HCT116 (cell line): ENCODE measurements at regions not wholly inside any gene's neighbourhood (a gene's known extent, or its start where the extent isn't known, plus 50 kb on each side); places are given as distances from the start of the nearest gene placed in this dataset.
"Not testable (repeated sequence)": the region's sequence is repeated elsewhere in the genome, so short reads cannot be mapped to it uniquely, and the experiment has no call there.

Experiments
- ATAC-seq: fragments of 200-7000 bp; cut with Tn5 transposase; 2 replicates; pipeline ENCODE4 v1.9.1; 2020; ENCODE audit warnings: mild to moderate bottlenecking, moderate library complexity
- BruUV-seq: library from RNA; stranded (reverse); fragments of 400-500 nt; replicated peaks from 2 replicates; lab custom pipeline; 2021; lab: Mats Ljungman, UMichigan
- CTCF ChIA-PET: fragments of 300-600 bp; sonication (Branson Sonifier 250); formaldehyde crosslinking; loops from one replicate; lab custom pipeline; 2021; ENCODE audit warnings: antibody characterized with exemption; lab: Charles Lee
- POLR2A ChIA-PET: fragments of 300-600, 350-600 bp; sonication (Branson Sonifier 250); formaldehyde crosslinking; loops from one replicate; lab custom pipeline; 2021; ENCODE audit warnings: antibody characterized with exemption; lab: Charles Lee
- RAD21 ChIA-PET, 2 experiments: fragments of 300-600 bp; sonication (Branson Sonifier 250); formaldehyde crosslinking; loops; one replicate each; lab custom pipeline; 2023; ENCODE audit warnings: low total read pairs in 2 of 2; ENCODE audit not compliant: uncharacterized antibody in 2 of 2, unreplicated experiment in 2 of 2, low non-redundant PET in 1 of 2; lab: Charles Lee
- DNase-seq: peaks from one replicate; pipeline ENCODE4 v3.0.0-alpha.2; 2010; ENCODE audit warnings: low read depth, low spot score
- H2AFZ ChIP-seq: fragments of 200-600 bp; shearing (Covaris generic), sonication (generic); 2 replicates; pipeline ENCODE4 v1.6.1; 2017; ENCODE audit warnings: low read depth, mixed run types, mixed read lengths, antibody characterized with exemption, low read length; ENCODE audit not compliant: poor library complexity, severe bottlenecking
- H3K27ac ChIP-seq: 2 replicates; pipeline ENCODE4 v1.5.1; 2012; ENCODE audit warnings: low read depth, low read length
- H3K27me3 ChIP-seq: fragments of 200-600 bp; sonication (generic); 2 replicates; pipeline ENCODE4 v1.6.1; 2016; ENCODE audit warnings: mixed run types, low read length, mixed read lengths; ENCODE audit not compliant: insufficient read depth
- H3K36me3 ChIP-seq, 2 experiments: fragments of 200-500 bp in 1 of 2; fragments of 200-600 bp in 1 of 2; sonication (Bioruptor generic) in 1 of 2; sonication (generic) in 1 of 2; 2 replicates each; pipeline versions ENCODE4 v1.5.1 to v1.6.1; 2014 to 2016; ENCODE audit warnings: low read length in 2 of 2, inconsistent platforms in 1 of 2, mixed read lengths in 1 of 2, mixed run types in 1 of 2; ENCODE audit not compliant: insufficient read depth in 2 of 2, control insufficient read depth in 1 of 2
- H3K4me1 ChIP-seq, 2 experiments: fragments of 200-600 bp in 1 of 2; sonication (generic) in 1 of 2; 2 replicates each; pipeline versions ENCODE4 v1.5.1 to v1.6.1; 2012 to 2017; ENCODE audit warnings: low read length in 2 of 2, inconsistent platforms in 1 of 2, mild to moderate bottlenecking in 1 of 2, mixed read lengths in 1 of 2, mixed run types in 1 of 2, moderate library complexity in 1 of 2; ENCODE audit not compliant: insufficient read depth in 2 of 2, control insufficient read depth in 1 of 2
- H3K4me2 ChIP-seq: fragments of 200-600 bp; sonication (generic); 2 replicates; pipeline ENCODE4 v1.6.1; 2017; ENCODE audit warnings: mixed run types, low read length, mixed read lengths
- H3K4me3 ChIP-seq, 2 experiments: fragments of 200-600 bp in 1 of 2; sonication (generic) in 1 of 2; replicated peaks in 1 of 2; 2 replicates each; pipeline ENCODE4 v1.5.1; 2011 to 2016; ENCODE audit warnings: low read length in 2 of 2, control low read depth in 1 of 2, low read depth in 1 of 2, mild to moderate bottlenecking in 1 of 2, mixed read lengths in 1 of 2, mixed run types in 1 of 2
- H3K79me2 ChIP-seq: fragments of 200-600 bp; sonication (generic); 2 replicates; pipeline ENCODE4 v1.6.1; 2017; ENCODE audit warnings: mild to moderate bottlenecking, mixed run types, low read length, moderate library complexity, mixed read lengths; ENCODE audit not compliant: insufficient read depth
- H3K9ac ChIP-seq: fragments of 200-600 bp; sonication (generic); 2 replicates; pipeline ENCODE4 v1.6.1; 2016; ENCODE audit warnings: low read length, mixed read lengths
- H3K9me2 ChIP-seq: fragments of 200-600 bp; sonication (generic), shearing (Covaris generic); 2 replicates; pipeline ENCODE4 v1.6.1; 2017; ENCODE audit warnings: mixed run types, mild to moderate bottlenecking, moderate library complexity; ENCODE audit not compliant: insufficient read depth
- H3K9me3 ChIP-seq, 2 experiments: fragments of 200-500 bp in 1 of 2; fragments of 200-600 bp in 1 of 2; sonication (Bioruptor generic) in 1 of 2; sonication (generic) in 1 of 2; 2 replicates each; pipeline ENCODE4 v1.6.1; 2014 to 2017; ENCODE audit warnings: low read length in 2 of 2, mixed read lengths in 2 of 2, inconsistent platforms in 1 of 2, low read depth in 1 of 2, mild to moderate bottlenecking in 1 of 2, mixed run types in 1 of 2, moderate library complexity in 1 of 2; ENCODE audit not compliant: control insufficient read depth in 1 of 2, insufficient read depth in 1 of 2
- H4K20me1 ChIP-seq: fragments of 200-600 bp; sonication (generic), shearing (Covaris generic); 2 replicates; pipeline ENCODE4 v1.6.1; 2017; ENCODE audit warnings: mixed run types, mild to moderate bottlenecking, moderate library complexity; ENCODE audit not compliant: insufficient read depth
- JUND ChIP-seq: IDR thresholded peaks from 2 replicates; pipeline ENCODE4 v1.6.1; 2012
- RAD21 ChIP-seq: IDR thresholded peaks from 2 replicates; pipeline ENCODE4 v1.6.1; 2012; ENCODE audit warnings: low read depth, mild to moderate bottlenecking
- intact Hi-C: fragments of 100-400 bp; cut with micrococcal nuclease; formaldehyde crosslinking; loops from 2 replicates; pipeline ENCODE4 v1.10.0; 2022
- TF ChIP-seq, protein P1 (sequence below): IDR thresholded peaks from 2 replicates; pipeline ENCODE4 v1.6.1; 2011; ENCODE audit warnings: mild to moderate bottlenecking, low read length, moderate library complexity; ENCODE audit not compliant: insufficient replicate concordance; ENCODE audit errors: extremely low read depth
- TF ChIP-seq, protein P2 (sequence below), 3 experiments: fragments of 200-600 bp in 1 of 3; sonication (generic) in 1 of 3; IDR thresholded peaks in 2 of 3; conservative IDR thresholded peaks in 1 of 3; 2 replicates each; pipeline ENCODE4 v1.5.1; 2012 to 2017; ENCODE audit warnings: low read depth in 2 of 3, low read length in 2 of 3, antibody characterized with exemption in 1 of 3, borderline replicate concordance in 1 of 3, control low read depth in 1 of 3, mild to moderate bottlenecking in 1 of 3, mixed read lengths in 1 of 3, mixed run types in 1 of 3, moderate library complexity in 1 of 3; ENCODE audit not compliant: insufficient read depth in 1 of 3

DNA sequence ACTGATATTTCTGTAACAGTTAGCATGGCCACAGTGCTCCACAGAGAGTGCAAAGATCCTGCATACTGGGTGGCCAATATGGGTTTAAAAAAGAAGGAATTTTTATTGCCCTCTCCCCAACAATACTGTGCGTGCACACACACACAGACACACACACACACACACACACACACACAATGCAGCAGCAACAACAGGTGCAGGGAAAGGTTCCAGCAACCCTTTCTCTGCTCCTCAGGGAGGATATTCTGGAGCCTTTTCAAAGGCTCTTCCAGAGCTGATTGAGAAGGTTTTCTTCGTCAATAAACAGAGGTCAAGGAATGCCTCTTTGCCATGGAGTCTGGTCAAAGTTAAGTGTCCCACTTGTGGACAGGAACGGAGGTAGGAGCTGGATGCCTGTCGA is 84.8 kb upstream of the ZFP42 start:
- DNase-seq = no peak
- H3K9ac ChIP-seq = no peak overlapping the region
- no peaks in the 10 kb centered on the region for H4K20me1 ChIP-seq
- no peaks in the 10 kb centered on the region for H3K9me3 ChIP-seq
- CTCF ChIA-PET = no interaction called here
- H3K4me1 ChIP-seq = peaks cover 0 to 7% of the 10 kb centered on the region in 2 experiments; a peak in 1 of 4 replicates
- no peak overlapping the region for H3K27ac ChIP-seq
- no peak overlapping the region for H3K4me2 ChIP-seq
- POLR2A ChIA-PET = no interaction called here
- ATAC-seq = no peak
- no TSS peak for BruUV-seq
- no peaks in the 10 kb centered on the region for H3K27me3 ChIP-seq
- H3K4me3 ChIP-seq = no peak overlapping the region
- H3K79me2 ChIP-seq = no peaks in the 10 kb centered on the region
- RAD21 ChIA-PET = no interaction called here
- no peaks in the 10 kb centered on the region for H3K36me3 ChIP-seq
- H3K9me2 ChIP-seq = no peaks in the 10 kb centered on the region
- TF ChIP-seq JUND = no peak
- TF ChIP-seq, protein P1, sequence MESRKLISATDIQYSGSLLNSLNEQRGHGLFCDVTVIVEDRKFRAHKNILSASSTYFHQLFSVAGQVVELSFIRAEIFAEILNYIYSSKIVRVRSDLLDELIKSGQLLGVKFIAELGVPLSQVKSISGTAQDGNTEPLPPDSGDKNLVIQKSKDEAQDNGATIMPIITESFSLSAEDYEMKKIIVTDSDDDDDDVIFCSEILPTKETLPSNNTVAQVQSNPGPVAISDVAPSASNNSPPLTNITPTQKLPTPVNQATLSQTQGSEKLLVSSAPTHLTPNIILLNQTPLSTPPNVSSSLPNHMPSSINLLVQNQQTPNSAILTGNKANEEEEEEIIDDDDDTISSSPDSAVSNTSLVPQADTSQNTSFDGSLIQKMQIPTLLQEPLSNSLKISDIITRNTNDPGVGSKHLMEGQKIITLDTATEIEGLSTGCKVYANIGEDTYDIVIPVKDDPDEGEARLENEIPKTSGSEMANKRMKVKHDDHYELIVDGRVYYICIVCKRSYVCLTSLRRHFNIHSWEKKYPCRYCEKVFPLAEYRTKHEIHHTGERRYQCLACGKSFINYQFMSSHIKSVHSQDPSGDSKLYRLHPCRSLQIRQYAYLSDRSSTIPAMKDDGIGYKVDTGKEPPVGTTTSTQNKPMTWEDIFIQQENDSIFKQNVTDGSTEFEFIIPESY = no peak
- intact Hi-C loops = no loop called here
- no peak overlapping the region for H2AFZ ChIP-seq

DNA sequence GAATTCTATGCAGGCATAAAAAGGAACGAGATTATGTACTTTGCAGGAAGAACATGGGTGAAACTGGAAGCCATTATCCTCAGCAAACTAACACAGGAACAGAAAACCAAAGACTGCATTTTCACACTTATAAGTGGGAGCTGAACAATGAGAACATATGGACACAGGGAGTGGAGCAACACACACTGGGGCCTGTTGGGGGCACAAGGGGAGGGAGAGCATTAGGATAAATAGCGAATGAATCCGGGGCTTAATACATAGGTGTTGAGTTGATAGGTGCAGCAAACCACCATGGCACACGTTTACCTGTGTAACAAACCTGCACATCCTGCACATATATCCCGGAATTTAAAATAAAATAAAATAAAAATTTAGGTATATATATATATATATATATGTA is 80.2 kb upstream of the ZFP42 start:
- H3K27me3 ChIP-seq, H3K9me3 ChIP-seq, H3K4me2 ChIP-seq, H3K4me1 ChIP-seq, H3K36me3 ChIP-seq, H3K4me3 ChIP-seq, H3K9me2 ChIP-seq, BruUV-seq, H4K20me1 ChIP-seq, CTCF ChIA-PET, DNase-seq, H3K79me2 ChIP-seq, RAD21 ChIA-PET, H3K9ac ChIP-seq, H2AFZ ChIP-seq, intact Hi-C loops, H3K27ac ChIP-seq: not testable (repeated sequence)
- TF ChIP-seq, protein P2, sequence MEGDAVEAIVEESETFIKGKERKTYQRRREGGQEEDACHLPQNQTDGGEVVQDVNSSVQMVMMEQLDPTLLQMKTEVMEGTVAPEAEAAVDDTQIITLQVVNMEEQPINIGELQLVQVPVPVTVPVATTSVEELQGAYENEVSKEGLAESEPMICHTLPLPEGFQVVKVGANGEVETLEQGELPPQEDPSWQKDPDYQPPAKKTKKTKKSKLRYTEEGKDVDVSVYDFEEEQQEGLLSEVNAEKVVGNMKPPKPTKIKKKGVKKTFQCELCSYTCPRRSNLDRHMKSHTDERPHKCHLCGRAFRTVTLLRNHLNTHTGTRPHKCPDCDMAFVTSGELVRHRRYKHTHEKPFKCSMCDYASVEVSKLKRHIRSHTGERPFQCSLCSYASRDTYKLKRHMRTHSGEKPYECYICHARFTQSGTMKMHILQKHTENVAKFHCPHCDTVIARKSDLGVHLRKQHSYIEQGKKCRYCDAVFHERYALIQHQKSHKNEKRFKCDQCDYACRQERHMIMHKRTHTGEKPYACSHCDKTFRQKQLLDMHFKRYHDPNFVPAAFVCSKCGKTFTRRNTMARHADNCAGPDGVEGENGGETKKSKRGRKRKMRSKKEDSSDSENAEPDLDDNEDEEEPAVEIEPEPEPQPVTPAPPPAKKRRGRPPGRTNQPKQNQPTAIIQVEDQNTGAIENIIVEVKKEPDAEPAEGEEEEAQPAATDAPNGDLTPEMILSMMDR (IDR thresholded peaks at IDR 0.05 in 2 of 3, conservative IDR thresholded peaks at IDR 0.05 in 1 of 3; ENCODE audit: borderline replicate concordance in 1 of 3, insufficient read depth in 1 of 3, low read depth in 2 of 3, low read length in 2 of 3) = peak in 2 of 3 experiments; percentile 34 to 40; a peak in 3 of 6 replicates
- TF ChIP-seq RAD21 = 0 out of 2 replicates have a peak, but pooled peaks have one; percentile 21
- POLR2A ChIA-PET = interaction anchor here (0.6 kb wide), 1 partner anchor 50 kb away, joined by 3 read pairs; no protein-coding TSS in a partner anchor
- peak; percentile 69; the same call in 1 of the 2 replicates for ATAC-seq
